ENCODE measurements at regions not wholly inside any gene's neighbourhood (a gene's known extent, or its start where the extent isn't known, plus 50 kb on each side); places are given as distances from the start of the nearest gene placed in this dataset.
A peak's percentile ranks its signal among the peaks of the same experiment; 100 is the strongest.

GRCh38 chr2:145764631-145765030, 1244.7 kb upstream of the ZEB2 start:
- no peaks in the 10 kb centered on the region for H3K79me2 ChIP-seq (ENCODE audit: low read depth)
- H3K9me3 ChIP-seq (ENCODE audit: insufficient read depth, low read depth) = no peaks in the 10 kb centered on the region; the same call in 1 of the 2 replicates
- no peaks in the 10 kb centered on the region for H3K36me3 ChIP-seq (ENCODE audit: low read depth)
- no peak for DNase-seq
- no peak overlapping the region for H3K4me2 ChIP-seq
- TF ChIP-seq EZH2 (IDR thresholded peaks at IDR 0.05; ENCODE audit: low read depth) = no peak
- TF ChIP-seq CTCF (conservative IDR thresholded peaks at IDR 0.05) = no peak
- CTCF ChIA-PET = no interaction called here
- no peaks in the 10 kb centered on the region for H3K27me3 ChIP-seq (ENCODE audit: insufficient read depth, low read depth)
- no peaks in the 10 kb centered on the region for H3F3A ChIP-seq (ENCODE audit: insufficient read depth, low read depth)
- no TSS peak for BruUV-seq (replicated peaks)
- no peaks in the 10 kb centered on the region for H3K9me2 ChIP-seq (ENCODE audit: insufficient read depth)
- H2AFZ ChIP-seq = no peak overlapping the region
- no peak overlapping the region for H3K4me3 ChIP-seq
- intact Hi-C loops (cut with micrococcal nuclease; ENCODE audit: unreplicated experiment) = loop anchor here (5.0 kb wide), 1 partner anchor 143 kb away; no protein-coding TSS in a partner anchor
- no peak overlapping the region for H3K27ac ChIP-seq
- H4K20me1 ChIP-seq (ENCODE audit: insufficient read depth) = no peaks in the 10 kb centered on the region
- POLR2A ChIA-PET (ENCODE audit: unreplicated experiment) = no interaction called here
- no peaks in the 10 kb centered on the region for H3K4me1 ChIP-seq (replicated peaks; ENCODE audit: insufficient read depth)

- no peak overlapping the region for H3K27ac ChIP-seq
- POLR2A ChIA-PET (ENCODE audit: unreplicated experiment) = no interaction called here
- no TSS peak for BruUV-seq (replicated peaks)
These were observed 1241.1 kb upstream of the ZEB2 start for GRCh38 chr2:145760781-145761649.

More at GRCh38 chr2:145760781-145761649, 1241.1 kb upstream of the ZEB2 start:
- no peaks in the 10 kb centered on the region for H3F3A ChIP-seq (ENCODE audit: insufficient read depth, low read depth)
- H3K79me2 ChIP-seq (ENCODE audit: low read depth) = no peaks in the 10 kb centered on the region
- no peak overlapping the region; the same call in 1 of the 2 replicates for H2AFZ ChIP-seq
- no peaks in the 10 kb centered on the region for H3K4me1 ChIP-seq (replicated peaks; ENCODE audit: insufficient read depth)
- no peaks in the 10 kb centered on the region for H3K27me3 ChIP-seq (ENCODE audit: insufficient read depth, low read depth)
- DNase-seq = peak; percentile 28 to 38
- CTCF ChIA-PET = no interaction called here
- no peaks in the 10 kb centered on the region for H3K36me3 ChIP-seq (ENCODE audit: low read depth)
- H3K4me2 ChIP-seq = no peak overlapping the region
- H4K20me1 ChIP-seq (ENCODE audit: insufficient read depth) = no peaks in the 10 kb centered on the region
- TF ChIP-seq EZH2 (IDR thresholded peaks at IDR 0.05; ENCODE audit: low read depth) (no peak), CTCF (conservative IDR thresholded peaks at IDR 0.05) (no peak)
- H3K4me3 ChIP-seq = no peak overlapping the region
- H3K9me2 ChIP-seq (ENCODE audit: insufficient read depth) = no peaks in the 10 kb centered on the region
- no peaks in the 10 kb centered on the region for H3K9me3 ChIP-seq (ENCODE audit: insufficient read depth, low read depth)
- intact Hi-C loops (cut with micrococcal nuclease; ENCODE audit: unreplicated experiment) = loop anchor here (5.0 kb wide), 1 partner anchor 146 kb away; no protein-coding TSS in a partner anchor
